ENCODE measurements at regions not wholly inside any gene's neighbourhood (a gene's known extent, or its start where the extent isn't known, plus 50 kb on each side); places are given as distances from the start of the nearest gene placed in this dataset.

DNA sequence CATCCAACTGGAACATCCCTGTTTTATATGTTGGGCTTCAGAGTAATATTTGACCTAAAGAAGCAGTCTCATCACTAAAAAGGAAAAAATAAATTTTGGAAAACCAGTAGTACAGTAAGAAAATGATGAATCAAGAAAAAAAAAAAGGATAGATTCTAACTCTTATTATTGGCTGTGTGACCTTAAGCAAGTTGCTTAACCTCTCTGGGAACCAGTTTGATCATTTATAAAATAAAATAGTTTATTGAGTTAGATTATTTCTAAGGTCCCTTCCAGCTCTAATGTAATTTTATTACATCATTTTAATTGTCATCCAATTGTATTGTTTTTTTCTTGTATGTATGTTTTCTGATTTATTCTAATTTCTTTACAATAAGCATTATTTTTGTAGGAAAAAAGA, 127.0 kb downstream of the PRELID2 start:
- no peak for DNase-seq

DNA sequence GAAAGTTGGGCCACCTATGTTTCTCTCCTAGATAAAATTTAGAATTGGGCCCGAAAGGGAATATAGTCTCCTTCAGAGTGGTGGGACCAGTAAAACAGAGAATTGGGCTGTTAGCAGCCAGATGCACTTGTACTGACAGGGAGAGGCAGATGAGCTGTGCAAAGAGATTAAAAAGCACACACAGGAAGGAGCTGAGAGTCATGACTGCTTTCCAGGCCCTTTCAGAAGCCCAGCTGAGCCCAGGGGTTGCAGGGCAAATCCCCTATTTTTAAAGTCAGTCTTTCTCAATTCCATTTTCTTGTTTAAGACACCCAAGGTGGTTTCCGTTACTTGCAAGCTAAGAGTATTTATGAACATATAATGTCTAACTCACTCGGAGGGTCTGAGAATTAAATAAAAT, 130.4 kb downstream of the PRELID2 start:
- DNase-seq: no peak

DNA sequence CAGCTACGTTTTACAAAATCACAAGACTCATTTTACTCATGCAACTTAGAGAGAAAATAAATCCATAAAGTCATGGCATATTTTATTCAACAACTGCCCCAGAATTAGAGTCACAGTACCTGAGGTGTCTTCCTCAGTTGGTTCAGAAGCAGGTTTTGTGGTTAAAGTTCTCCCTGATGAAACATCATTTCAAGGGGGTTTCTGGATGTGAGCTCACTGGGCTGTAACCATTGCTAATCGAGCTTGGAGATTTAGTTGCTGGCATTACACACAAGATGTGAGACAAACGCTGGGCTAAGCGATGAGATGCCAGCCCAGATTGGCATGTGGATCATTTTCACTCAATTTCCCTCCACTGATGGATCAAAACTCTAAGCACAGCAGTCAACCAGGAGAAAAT, 131.3 kb downstream of the PRELID2 start:
- DNase-seq: no peak

DNA sequence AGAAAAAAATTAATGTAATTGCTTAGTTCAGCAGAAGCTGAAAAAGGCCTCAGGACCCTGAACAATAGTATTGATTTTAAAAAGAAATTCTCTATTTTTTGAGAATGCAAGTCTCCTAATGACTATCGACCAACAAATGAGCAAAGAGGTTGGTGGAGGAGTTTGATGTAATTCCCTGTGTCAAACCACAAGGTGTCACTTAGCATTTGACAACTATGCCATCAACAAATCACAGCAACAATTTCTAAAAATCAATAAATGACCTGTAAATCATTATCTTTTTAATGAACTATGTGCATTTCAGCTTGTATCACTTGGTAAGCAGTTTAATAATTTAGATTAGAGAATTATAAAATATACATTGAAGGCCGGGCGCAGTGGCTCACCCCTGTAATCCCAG, 133.7 kb downstream of the PRELID2 start:
- no peak for DNase-seq

DNA sequence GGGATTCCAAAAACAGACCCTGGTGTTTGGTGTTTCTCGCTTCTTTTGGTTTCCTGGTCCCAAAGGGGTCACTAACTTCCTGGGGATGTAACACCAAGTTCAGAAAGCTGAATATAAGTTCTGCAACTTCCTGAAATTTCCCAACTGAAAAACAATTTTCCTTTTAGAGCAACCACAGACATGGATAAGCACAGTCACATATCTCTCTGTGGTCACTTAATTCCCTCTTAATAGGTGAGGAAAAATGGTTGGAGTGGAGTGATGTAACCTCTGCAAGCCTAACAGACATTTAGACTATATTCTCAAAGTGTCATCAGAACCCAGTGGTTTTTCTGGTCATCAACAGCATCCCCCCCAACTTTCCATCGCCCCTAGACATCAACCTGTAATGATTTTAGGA, 135.3 kb downstream of the PRELID2 start:
- DNase-seq: no peak

DNA sequence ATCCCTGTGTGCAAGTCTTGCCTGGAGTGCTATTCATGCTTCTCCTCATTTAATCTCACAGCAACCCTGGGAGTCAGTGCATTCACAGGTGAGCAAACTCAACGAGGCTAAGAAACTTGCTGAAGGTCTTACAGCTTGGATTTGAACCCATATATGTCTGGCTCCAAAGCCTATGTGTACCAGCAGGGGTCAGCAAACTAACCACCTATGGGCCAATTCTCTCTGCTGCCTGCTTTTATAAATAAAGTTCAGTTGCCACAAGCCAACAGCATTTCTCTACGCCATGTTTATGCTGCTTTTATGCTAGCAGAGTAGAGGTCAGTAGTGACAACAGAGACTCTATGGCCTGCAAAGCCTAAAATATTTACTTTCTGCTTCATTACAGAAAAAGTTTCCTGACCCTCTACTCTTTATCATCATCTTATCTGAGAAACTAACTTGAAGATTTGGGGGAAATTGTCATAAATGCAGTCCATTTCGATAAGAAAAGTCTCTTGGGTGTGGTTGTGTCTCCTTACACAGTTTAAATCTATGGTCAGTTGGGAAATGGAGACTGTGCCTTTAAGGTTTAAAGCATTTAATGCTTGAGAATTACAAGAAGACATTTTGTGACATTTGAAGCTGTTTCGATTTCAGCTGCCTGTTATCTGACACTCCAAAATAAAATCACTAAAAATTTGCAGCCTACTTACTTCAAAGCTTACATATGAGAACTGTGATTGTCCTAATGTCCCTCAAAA, 137.7 kb downstream of the PRELID2 start:
- DNase-seq: no peak

DNA sequence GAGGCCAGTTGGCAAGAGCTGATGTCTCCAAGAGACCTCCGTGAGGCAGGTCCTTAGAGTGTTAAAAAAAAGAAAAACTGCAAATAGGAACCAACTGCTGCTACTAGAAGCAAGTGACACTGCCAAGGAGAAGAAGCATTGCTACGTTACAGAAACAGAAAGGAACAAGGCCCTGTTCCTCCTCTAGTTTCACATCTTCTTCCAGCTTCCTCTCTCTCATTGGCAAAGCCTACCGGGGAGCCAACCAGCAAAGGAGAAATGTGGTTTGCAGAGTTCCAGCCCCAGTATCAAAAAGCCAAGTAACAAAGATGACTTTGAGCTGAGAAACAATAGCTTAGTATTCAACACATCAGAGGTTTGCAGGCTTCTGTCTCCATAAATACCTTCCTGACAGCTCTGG, 145.9 kb downstream of the PRELID2 start:
- DNase-seq: no peak

DNA sequence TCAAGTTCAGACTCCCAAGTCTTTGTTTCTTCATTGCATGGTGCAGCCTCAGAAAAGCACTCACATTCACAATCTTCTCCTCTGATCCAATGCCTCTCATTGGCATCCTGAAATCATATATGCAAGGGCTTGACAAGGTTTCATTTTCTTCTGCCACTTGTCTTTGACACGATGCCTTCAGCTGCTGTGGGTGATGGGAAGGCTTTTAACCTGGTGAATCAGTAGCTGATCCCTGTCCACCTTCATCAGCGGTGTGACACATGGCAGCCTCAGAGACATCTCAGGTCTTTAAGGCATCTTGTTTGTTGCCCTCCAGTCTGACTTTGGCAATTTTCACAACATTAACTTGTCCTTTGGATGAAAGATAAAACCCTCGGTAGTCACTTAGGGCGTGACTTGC, 147.2 kb downstream of the PRELID2 start:
- no peak for DNase-seq

DNA sequence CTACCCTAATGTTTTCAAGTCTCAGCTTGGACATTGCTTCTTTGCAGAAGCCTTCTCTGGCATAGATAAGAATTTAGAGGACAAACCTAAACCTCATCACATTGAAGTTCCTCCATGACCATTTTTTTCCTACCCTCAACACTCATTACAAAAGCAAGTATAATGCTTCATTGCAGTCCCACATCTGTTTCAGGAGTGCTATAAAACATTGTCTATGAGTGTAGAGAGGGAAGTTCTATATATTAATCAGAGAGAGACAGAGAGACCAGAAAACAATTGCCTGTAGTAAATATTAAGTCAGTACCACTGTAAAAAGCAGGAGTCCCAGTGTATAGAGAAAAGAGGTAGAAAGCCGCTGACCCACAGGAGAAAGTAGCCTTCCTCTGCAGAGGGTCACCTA, 149.7 kb downstream of the PRELID2 start:
- DNase-seq: no peak

DNA sequence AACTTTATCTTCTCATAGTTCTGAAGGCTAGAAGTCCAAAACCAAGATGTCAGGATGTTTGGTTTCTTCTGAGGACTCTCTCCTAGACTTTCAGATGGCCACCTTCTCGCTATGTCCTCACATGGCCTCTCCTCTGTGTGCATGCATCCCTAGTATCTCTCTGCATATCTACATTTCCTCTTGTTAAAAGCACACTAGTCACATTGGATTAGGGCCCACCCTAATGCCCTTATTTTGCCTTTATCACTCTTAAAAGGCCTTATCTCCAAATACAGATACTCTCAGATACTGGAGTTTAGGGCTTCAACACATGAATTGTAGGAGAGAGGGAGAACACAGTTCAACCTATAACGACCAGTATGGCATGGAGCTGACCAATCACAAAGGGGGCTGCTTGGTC, 151.7 kb downstream of the PRELID2 start:
- DNase-seq: no peak

DNA sequence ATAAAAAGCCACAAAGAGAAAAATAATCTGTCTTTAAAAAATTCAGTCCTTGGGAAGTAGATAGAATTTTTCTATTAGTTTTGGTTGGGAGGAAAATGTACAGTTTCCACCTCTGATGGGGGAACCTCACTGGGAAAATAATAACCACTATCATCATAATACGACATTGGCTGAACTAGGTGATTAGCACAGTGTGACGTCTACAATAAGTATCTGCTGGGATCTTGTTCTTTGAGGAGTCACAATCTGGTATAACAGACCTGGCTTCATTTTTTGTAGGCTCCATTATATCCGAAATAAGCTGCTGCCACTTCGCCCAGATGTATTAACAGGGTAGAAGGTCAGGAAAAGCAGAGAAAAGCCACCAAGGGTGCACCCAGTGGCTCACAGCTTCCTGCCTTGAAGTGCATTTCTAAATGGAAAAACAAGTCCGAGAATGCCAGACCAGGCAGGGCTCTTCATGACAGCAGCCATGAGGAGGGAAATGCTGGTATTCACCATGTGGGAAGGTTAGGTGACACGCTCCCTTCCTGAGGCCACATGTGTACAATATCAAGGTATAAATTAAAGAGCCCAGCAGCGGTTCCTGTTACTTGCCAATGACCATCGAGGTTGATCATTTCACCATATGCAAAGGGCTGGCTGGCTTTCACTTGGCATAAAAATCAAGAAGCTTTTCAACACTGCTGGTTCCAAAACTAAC, 152.8 kb downstream of the PRELID2 start:
- DNase-seq: no peak

DNA sequence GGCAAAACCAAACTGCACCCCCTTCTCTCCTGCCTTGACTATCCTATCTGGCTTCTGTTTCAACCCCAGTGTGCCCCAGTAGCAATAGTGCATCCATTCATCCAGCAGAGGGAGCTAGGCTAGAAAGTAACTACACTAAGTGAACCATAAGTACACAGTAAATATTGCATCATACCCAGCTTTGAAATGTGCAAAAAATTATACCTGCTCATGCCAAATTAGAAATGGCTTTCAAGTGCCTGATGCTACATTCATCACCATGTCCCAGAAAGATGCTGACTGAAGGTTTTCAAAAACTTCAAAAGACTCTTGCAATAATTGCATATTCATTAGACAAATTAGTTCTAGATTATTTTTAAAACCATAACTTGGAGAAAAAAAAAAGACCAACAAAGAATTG, 153.5 kb downstream of the PRELID2 start:
- DNase-seq: peak; percentile 35

DNA sequence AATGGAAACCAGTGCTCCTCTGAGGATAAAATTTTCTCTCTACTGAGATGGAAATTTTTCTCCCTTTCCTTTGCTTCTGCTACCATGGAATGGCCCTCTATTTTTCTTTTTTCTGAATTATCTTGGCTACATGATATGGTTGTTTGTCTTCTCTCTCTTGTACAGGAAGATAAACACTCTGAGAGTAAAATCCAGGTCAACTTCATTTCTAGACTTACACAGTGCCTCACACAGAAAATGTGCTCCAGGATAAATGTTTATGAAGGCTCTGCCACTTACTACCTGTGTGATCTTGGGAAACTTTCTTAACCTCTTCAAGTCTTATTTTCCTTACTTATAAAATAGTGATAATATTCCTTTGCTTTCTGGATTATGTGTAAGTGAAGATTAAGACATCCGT, 153.9 kb downstream of the PRELID2 start:
- no peak for DNase-seq

DNA sequence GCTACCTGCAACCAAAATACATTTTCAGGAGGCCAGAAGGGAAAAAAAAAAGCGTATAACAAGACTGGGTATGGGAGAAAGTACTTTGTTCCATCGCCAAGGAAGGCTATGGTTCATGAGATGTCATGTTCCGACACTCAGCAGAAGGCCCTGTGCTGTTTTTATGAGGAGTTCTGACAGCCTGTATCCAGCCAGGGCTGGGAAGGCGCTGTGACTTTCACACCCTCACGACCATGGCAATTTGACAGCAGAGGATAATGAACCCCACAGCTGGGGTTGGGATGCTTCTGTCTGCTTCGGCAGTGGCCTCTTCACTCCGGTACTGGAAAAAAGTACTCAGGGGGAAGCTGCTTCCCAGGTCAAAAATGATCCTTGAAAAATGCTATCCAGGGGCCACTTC, 154.4 kb downstream of the PRELID2 start:
- no peak for DNase-seq

DNA sequence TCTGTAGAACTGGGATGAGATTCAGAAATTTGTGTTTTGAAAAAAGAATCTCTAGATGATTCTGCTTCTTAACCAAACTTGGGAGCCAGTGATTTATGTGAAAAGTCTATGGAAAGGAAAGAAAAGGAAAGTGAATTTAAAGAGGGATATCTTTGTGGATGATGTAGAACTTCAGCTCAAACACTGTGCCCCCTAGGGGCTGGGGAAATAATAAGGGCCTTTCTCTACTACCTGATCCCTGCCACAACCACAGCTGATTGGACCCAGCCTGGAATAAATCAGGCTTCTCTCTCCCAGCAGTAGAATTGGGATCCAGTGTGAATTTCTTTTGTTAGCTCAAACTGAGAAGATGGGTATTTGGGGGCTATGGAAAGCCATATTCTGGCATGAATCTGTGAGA, 155.0 kb downstream of the PRELID2 start:
- DNase-seq: no peak

DNA sequence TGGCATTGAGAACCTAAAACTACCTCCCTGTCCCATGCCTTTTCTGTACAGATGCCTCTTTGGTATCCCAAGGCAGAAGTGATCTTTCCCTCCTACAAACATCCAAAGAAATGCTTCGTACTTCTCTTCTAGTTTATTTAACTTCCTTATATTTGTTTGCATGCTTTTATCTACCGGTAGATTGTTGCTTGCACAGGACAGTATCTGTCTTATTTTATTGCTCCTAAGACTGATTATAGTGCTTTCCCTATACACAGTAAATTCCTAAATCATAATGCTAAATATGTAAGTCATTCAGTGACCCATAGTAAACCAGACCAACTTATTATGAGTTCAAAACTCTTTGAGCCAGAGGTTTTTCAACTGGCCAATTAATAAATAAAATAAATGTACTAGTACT, 156.9 kb downstream of the PRELID2 start:
- no peak for DNase-seq

DNA sequence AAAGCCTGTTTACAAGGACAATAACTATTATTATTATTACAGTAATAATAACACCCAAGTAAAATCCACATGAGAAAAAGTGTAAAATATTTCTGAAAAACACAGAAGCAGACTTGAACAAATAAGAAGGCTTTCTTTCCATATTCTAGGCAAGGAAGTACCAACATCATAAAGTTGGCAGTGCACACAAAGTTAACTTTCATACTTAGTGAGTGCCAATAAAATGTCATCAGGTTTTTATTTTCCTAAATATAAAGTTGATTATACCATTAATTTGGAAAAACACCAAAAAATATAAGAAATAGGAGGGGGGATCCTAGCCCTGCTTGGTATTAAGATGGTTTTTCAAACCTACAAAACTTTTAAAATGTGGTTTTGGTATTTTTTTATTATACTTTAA, 161.4 kb downstream of the PRELID2 start:
- no peak for DNase-seq

DNA sequence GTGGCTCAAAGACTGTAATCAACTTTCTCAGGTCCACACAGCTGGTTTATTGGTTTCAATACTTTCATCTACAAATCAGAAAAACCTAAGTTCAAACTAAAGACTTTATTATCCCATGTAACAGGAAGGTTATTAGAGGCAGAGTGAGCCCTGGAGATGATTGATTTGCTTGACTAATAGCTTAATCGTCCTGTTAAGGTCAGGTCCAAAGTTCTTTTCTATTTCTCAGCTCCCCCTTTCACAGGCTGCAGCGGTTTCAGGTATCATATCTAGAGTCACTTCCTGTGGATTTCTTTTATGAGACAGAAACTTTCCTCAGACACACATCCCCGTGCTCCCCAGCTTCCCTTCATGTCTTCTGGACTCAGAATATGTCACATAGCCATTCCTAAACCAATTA, 166.4 kb downstream of the PRELID2 start:
- DNase-seq: no peak

DNA sequence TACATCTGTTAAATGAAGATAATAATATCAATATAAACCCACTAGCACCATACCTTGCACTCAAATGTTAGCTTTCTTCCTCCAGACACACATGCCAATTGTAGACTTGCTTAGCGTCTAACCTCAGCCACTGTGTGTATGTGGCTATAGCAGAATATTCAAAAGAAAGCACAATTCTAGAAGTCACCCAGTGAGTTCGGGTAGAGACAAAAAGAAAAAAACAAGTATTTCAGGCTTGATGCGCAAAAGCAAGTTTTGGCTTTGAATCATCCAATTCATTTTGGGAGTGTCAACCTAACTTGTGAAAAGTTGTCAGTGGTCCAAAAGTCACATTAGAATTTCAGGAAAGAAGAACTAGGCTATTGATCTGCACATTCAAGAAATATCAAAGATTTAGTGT, 167.4 kb downstream of the PRELID2 start:
- no peak for DNase-seq

DNA sequence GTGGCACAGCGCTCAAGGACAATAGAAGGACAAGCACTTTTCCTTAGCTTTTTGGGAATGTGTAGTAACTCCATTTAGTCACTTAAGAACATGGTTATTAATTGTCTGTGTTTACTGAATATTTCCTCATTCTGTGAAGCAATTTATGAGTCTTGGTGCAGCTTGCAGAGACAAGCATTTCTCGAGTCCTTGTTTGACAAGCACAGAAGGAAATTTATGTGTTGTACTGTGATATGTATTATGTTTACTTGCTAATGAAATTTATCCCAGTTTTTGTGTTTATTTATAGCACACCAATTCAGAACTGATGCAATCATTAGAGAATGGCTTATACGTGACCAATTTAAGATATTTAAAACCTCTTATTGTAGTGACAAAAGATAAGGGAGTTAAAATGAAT, 168.6 kb downstream of the PRELID2 start:
- DNase-seq: no peak

DNA sequence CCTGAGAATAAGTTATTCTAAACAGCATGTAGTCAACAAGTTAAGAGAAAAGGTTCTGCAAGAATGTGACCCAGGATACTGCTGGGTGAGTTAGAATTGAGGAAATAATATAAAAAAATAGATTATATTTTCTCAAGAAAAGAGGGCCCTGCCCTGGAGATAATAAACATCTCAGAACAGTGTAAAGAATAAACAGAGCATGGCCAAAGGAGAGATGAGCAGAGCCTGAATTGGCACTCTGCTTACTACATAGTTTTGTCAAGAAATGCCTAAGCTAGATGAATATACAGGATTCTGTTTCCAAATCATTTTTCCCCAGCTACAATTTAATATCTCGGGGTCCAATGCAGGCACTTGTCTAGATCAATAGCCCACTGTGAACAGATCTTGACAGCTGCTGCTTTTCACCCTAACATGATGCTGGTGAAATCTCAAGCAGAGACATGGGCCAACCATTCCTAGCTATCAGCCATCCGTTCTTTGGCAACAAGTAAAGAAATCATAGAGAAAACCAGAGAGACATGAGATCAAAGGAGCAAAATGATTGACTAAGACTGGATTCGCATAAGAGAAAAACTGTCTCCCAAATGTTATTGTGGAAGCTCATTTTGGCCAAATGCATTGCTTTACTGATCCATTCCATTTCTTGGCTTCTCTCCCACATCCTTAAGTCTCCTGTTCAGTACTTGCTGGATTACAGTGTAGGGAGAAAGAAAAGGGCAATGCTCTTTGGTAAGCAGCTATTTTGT, 173.2 kb downstream of the PRELID2 start:
- DNase-seq: no peak

DNA sequence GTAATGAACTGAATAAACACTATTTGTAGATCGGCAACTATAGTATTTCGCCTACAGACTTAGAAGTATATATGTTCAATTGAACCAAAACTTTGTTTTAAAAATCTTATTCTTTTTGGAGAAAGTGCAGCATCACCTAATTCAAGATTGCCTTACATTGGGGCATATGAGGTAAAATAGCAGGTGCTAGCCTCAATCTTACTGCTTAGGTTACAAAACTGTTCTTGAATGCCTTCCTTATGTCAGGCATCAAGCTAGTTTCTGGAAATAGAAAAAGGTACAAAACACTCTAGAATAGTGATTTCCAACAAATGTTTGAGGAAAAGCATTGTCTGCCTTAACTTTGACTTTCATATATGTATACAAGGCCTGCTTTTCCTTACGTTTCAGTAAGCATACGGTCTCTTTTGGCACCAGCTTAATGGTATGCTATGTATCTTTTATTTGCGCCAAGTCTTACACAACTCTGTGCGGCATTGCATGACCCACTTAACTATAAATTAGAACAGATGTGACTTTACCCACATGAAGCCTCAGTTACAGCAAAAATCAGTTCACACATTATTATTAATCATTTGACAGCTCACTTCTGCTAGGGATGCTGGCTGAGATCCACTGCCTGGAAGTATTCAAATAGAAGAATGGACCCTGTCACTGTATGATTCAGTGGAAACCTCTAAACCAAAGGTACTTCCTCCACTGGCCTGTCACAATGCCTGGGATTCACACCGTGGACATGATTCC, 174.1 kb downstream of the PRELID2 start:
- DNase-seq: no peak

DNA sequence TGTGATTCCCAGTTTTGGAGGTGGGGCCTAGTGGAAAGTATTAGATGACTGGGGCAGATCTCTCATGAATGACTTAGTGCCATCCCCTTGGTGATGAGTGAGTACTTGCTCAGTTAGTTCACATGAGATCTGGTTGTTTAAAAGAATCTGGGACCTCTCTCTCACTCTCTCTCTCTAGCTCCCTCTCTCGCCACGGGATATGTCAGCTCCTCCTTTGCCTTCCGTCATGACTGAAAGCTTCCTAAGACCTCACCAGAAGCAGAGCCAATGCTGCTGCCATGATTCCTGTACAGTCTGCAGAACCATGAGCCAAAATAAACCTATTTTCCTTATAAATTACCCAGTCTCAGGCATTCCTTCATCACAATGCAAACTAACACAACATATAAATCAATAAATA, 176.7 kb downstream of the PRELID2 start:
- no peak for DNase-seq

All from NCI-H187 treated with DMSO at 0.1 percent for 48 hours (cell line).